ENCODE measurements at regions not wholly inside any gene's neighbourhood (a gene's known extent, or its start where the extent isn't known, plus 50 kb on each side); places are given as distances from the start of the nearest gene placed in this dataset.

- TF ChIP-seq CTCF (optimal IDR thresholded peaks at IDR 0.05 in 1 of 3, IDR thresholded peaks at IDR 0.05 in 1 of 3, conservative IDR thresholded peaks at IDR 0.05 in 1 of 3; ENCODE audit: extremely low read depth in 1 of 3, insufficient read depth in 2 of 3, low read length in 3 of 3): no peak
- no peak for TF ChIP-seq EZH2 (IDR thresholded peaks at IDR 0.05; ENCODE audit: low read length)
Observed at GRCh38 chr13:79966493-79966895, 374.4 kb downstream of the SPRY2 start.

Data from keratinocyte (primary cell).